GM12878 (cell line): ENCODE measurements at regions not wholly inside any gene's neighbourhood (a gene's known extent, or its start where the extent isn't known, plus 50 kb on each side); places are given as distances from the start of the nearest gene placed in this dataset.

Experiments
- ATAC-seq: fragments of 200-7000 bp; cut with Tn5 transposase; 3 replicates; pipeline ENCODE4 v1.9.1; 2020; ENCODE audit warnings: mild to moderate bottlenecking, moderate library complexity
- BruUV-seq: library from RNA; stranded (reverse); fragments of 400-500 nt; replicated peaks from 2 replicates; lab custom pipeline; 2021; lab: Mats Ljungman, UMichigan
- CTCF ChIA-PET: fragments of 300-600 bp; sonication (Branson Sonifier 250); formaldehyde crosslinking; extraction: SDS; loops from one replicate; lab custom pipeline; 2021; ENCODE audit warnings: inconsistent platforms; lab: Yijun Ruan, JAX
- POLR2A ChIA-PET: fragments of 350-600 bp; formaldehyde crosslinking; extraction: SDS; loops from one replicate; lab custom pipeline; 2021; ENCODE audit warnings: inconsistent platforms; lab: Charles Lee
- RAD21 ChIA-PET: fragments of 300-600 bp; sonication (Branson Sonifier 250); formaldehyde crosslinking; loops from one replicate; lab custom pipeline; 2023; ENCODE audit warnings: antibody characterized with exemption; ENCODE audit not compliant: unreplicated experiment; lab: Charles Lee
- SMC1A ChIA-PET: fragments of 300-600 bp; sonication (Branson Sonifier 250); formaldehyde crosslinking; loops from one replicate; lab custom pipeline; 2023; ENCODE audit not compliant: unreplicated experiment, uncharacterized antibody; lab: Charles Lee
- DNase-seq: peaks from one replicate; pipeline ENCODE4 v3.0.0-alpha.2; 2011; ENCODE audit warnings: low read depth, low spot score
- FAIRE-seq: peaks from 3 replicates; lab custom pipeline; 2011; peaks lifted over from hg19 to GRCh38; lab: Jason Lieb, UNC
- H2AFZ ChIP-seq: 2 replicates; pipeline ENCODE4 v1.6.0; 2011; ENCODE audit warnings: low read depth, low read length, control low read depth; ENCODE audit not compliant: control insufficient read depth
- H3K27ac ChIP-seq: 2 replicates; pipeline ENCODE4 v1.5.1; 2011; ENCODE audit warnings: control low read depth; ENCODE audit not compliant: control insufficient read depth, insufficient read depth
- H3K27me3 ChIP-seq, 2 experiments: replicated peaks in 1 of 2; 2 replicates each; pipeline versions ENCODE4 v1.6.0 to v1.6.1; 2011; ENCODE audit warnings: low read length in 1 of 2; ENCODE audit not compliant: control insufficient read depth in 2 of 2, insufficient read depth in 2 of 2
- H3K36me3 ChIP-seq, 2 experiments: 2 replicates each; pipeline ENCODE4 v1.5.1; 2011; ENCODE audit warnings: low read length in 1 of 2; ENCODE audit not compliant: control insufficient read depth in 2 of 2, insufficient read depth in 2 of 2
- H3K4me1 ChIP-seq: 2 replicates; pipeline ENCODE4 v1.6.1; 2011; ENCODE audit warnings: mild to moderate bottlenecking, low read length, moderate library complexity, mixed read lengths; ENCODE audit not compliant: control insufficient read depth, insufficient read depth
- H3K4me2 ChIP-seq: 2 replicates; pipeline ENCODE4 v1.6.0; 2011; ENCODE audit warnings: control low read depth; ENCODE audit not compliant: control insufficient read depth, insufficient read depth
- H3K4me3 ChIP-seq: fragments of 200-600 bp; sonication (generic); 2 replicates; pipeline ENCODE4 v1.5.1; 2016
- H3K79me2 ChIP-seq: 2 replicates; pipeline ENCODE4 v1.6.0; 2011; ENCODE audit warnings: low read length; ENCODE audit not compliant: control insufficient read depth, insufficient read depth
- H3K9ac ChIP-seq: 2 replicates; pipeline ENCODE4 v1.8.0; 2011; ENCODE audit warnings: low read length, control low read depth, mixed read lengths; ENCODE audit not compliant: control insufficient read depth, insufficient read depth
- H3K9me3 ChIP-seq: replicated peaks from 3 replicates; pipeline ENCODE4 v1.5.1; 2011; ENCODE audit warnings: mild to moderate bottlenecking, low read length; ENCODE audit not compliant: control insufficient read depth, insufficient read depth
- H4K20me1 ChIP-seq: 2 replicates; pipeline ENCODE4 v1.6.0; 2011; ENCODE audit not compliant: control insufficient read depth, insufficient read depth
- BACH1 ChIP-seq: fragments of 450-650 bp; IDR thresholded peaks from 2 replicates; pipeline ENCODE4 v1.6.1; 2017; ENCODE audit warnings: mild to moderate bottlenecking, borderline replicate concordance
- BRCA1 ChIP-seq: IDR thresholded peaks from 2 replicates; pipeline ENCODE4 v1.6.1; 2011; ENCODE audit warnings: low read depth, low read length, improper control_type of control experiment
- CHD2 ChIP-seq: IDR thresholded peaks from 2 replicates; pipeline ENCODE4 v1.6.1; 2011; ENCODE audit warnings: low read depth, low read length, improper control_type of control experiment, borderline replicate concordance
- FOXM1 ChIP-seq: IDR thresholded peaks from 2 replicates; pipeline ENCODE4 v1.6.1; 2012; ENCODE audit warnings: low read depth, mild to moderate bottlenecking, inconsistent platforms, low read length, moderate library complexity
- HDAC2 ChIP-seq: fragments of 200-600 bp; sonication (generic); IDR thresholded peaks from 2 replicates; pipeline ENCODE4 v1.6.1; 2017
- HDGF ChIP-seq: fragments of 450-650 bp; IDR thresholded peaks from 2 replicates; pipeline ENCODE4 v1.6.1; 2016; ENCODE audit warnings: antibody characterized with exemption
- JUNB ChIP-seq: IDR thresholded peaks from 2 replicates; pipeline ENCODE4 v1.6.1; 2016; ENCODE audit warnings: antibody characterized with exemption, mild to moderate bottlenecking
- MYB ChIP-seq: fragments of 150-350 bp; IDR thresholded peaks from 2 replicates; pipeline ENCODE4 v1.6.1; 2014; ENCODE audit warnings: mild to moderate bottlenecking, low read depth, low read length, borderline replicate concordance
- NBN ChIP-seq: fragments of 450-650 bp; IDR thresholded peaks from 2 replicates; pipeline ENCODE4 v1.6.1; 2016
- NKRF ChIP-seq: fragments of 450-650 bp; conservative IDR thresholded peaks from 2 replicates; pipeline ENCODE4 v1.6.1; 2017; ENCODE audit warnings: mild to moderate bottlenecking, moderate library complexity
- PAX5 ChIP-seq: IDR thresholded peaks from 2 replicates; pipeline ENCODE4 v1.6.1; 2011; ENCODE audit warnings: low read depth, low read length, borderline replicate concordance
- PBX3 ChIP-seq: IDR thresholded peaks from 2 replicates; pipeline ENCODE4 v1.6.1; 2011; ENCODE audit warnings: mild to moderate bottlenecking, low read depth, low read length, moderate library complexity; ENCODE audit not compliant: insufficient replicate concordance
- RBBP5 ChIP-seq: fragments of 200-600 bp; sonication (generic); conservative IDR thresholded peaks from 2 replicates; pipeline ENCODE4 v1.6.1; 2016
- RELB ChIP-seq: fragments of 450-650 bp; IDR thresholded peaks from 2 replicates; pipeline ENCODE4 v1.6.1; 2017; ENCODE audit warnings: low read depth, mild to moderate bottlenecking, moderate library complexity
- SIX5 ChIP-seq: IDR thresholded peaks from 2 replicates; pipeline ENCODE4 v1.6.1; 2011; ENCODE audit warnings: mild to moderate bottlenecking, low read depth, low read length, moderate library complexity; ENCODE audit not compliant: severe bottlenecking
- TCF7 ChIP-seq: IDR thresholded peaks from 2 replicates; pipeline ENCODE4 v1.6.1; 2014; ENCODE audit warnings: antibody characterized with exemption, borderline replicate concordance
- YBX1 ChIP-seq: fragments of 450-650 bp; IDR thresholded peaks from 2 replicates; pipeline ENCODE4 v1.6.1; 2016; ENCODE audit warnings: antibody characterized with exemption
- ZNF687 ChIP-seq: fragments of 450-650 bp; IDR thresholded peaks from 2 replicates; pipeline ENCODE4 v1.6.1; 2017; ENCODE audit warnings: mild to moderate bottlenecking, moderate library complexity
- in situ Hi-C: fragments of 300-500 bp; cut with MboI; formaldehyde crosslinking; loops from 9 replicates; pipeline ENCODE4 v1.14.3; 2018; ENCODE audit warnings: mixed read lengths
- intact Hi-C: fragments of 100-400 bp; cut with micrococcal nuclease; formaldehyde crosslinking; loops from one replicate; pipeline ENCODE4 v1.14.2; 2022; ENCODE audit not compliant: unreplicated experiment

GRCh38 chr12:84767079-84767478 lies 145.5 kb downstream of the SLC6A15 start (continued):
- no peak for TF ChIP-seq NKRF

- H3K79me2 ChIP-seq, result no peaks in the 10 kb centered on the region
- ChIA-PET POLR2A (no interaction called here), CTCF (no interaction called here), SMC1A (no interaction called here), RAD21 (no interaction called here)
- BruUV-seq, result no TSS peak
- no peaks in the 10 kb centered on the region for H3K9me3 ChIP-seq
- intact Hi-C loops, result no loop called here
- no peak overlapping the region for H2AFZ ChIP-seq
- H3K27ac ChIP-seq, result no peak overlapping the region
- no peaks in the 10 kb centered on the region for H3K4me1 ChIP-seq
- in situ Hi-C loops, result no loop called here
- no peak overlapping the region for H3K9ac ChIP-seq
- no peak overlapping the region for H3K4me3 ChIP-seq
- H3K36me3 ChIP-seq, result no peaks in the 10 kb centered on the region
- no peaks in the 10 kb centered on the region for H4K20me1 ChIP-seq
- no peak overlapping the region for H3K4me2 ChIP-seq
- no peaks in the 10 kb centered on the region for H3K27me3 ChIP-seq
- ATAC-seq, result no peak
- FAIRE-seq, result no peak
- no peak for DNase-seq
- TF ChIP-seq TCF7, result no peak
- TF ChIP-seq PBX3, result no peak
- TF ChIP-seq MYB, result no peak
- no peak for TF ChIP-seq JUNB
- no peak for TF ChIP-seq SIX5
- no peak for TF ChIP-seq FOXM1
- TF ChIP-seq HDGF, result no peak
- no peak for TF ChIP-seq ZNF687
- TF ChIP-seq BRCA1, result no peak
- TF ChIP-seq RELB, result no peak
- TF ChIP-seq PAX5, result no peak
- TF ChIP-seq YBX1, result no peak
- no peak for TF ChIP-seq HDAC2
- TF ChIP-seq BACH1, result no peak
- TF ChIP-seq RBBP5, result no peak
- TF ChIP-seq NBN, result no peak
- no peak for TF ChIP-seq CHD2
These were observed 146.2 kb downstream of the SLC6A15 start for GRCh38 chr12:84766375-84766774.
